ENCODE measurements at regions not wholly inside any gene's neighbourhood (a gene's known extent, or its start where the extent isn't known, plus 50 kb on each side); places are given as distances from the start of the nearest gene placed in this dataset.

GRCh38 chr16:24624102-24624501, 84.7 kb downstream of the RBBP6 start:
- Histone ChIP-seq H3K4me3 (ENCODE audit: control insufficient read depth in 1 of 7, extremely low read depth in 1 of 7, insufficient read depth in 4 of 7, low read depth in 2 of 7, low read length in 6 of 7) (no peak overlapping the region), H3K27me3 (replicated peaks in 2 of 5; ENCODE audit: control insufficient read depth in 4 of 5, insufficient read depth in 5 of 5, low read length in 4 of 5) (no peaks in the 10 kb centered on the region), H3K36me3 (ENCODE audit: control insufficient read depth in 4 of 4, insufficient read depth in 4 of 4, low read length in 3 of 4) (no peaks in the 10 kb centered on the region), H3K27ac (ENCODE audit: insufficient read depth in 1 of 2, low read depth in 1 of 2, low read length in 2 of 2, poor library complexity in 1 of 2, severe bottlenecking in 2 of 2) (no peak overlapping the region), H3K4me1 (ENCODE audit: control extremely low read depth in 1 of 4, control insufficient read depth in 4 of 4, insufficient read depth in 4 of 4, low read length in 3 of 4) (no peaks in the 10 kb centered on the region), H3K9me3 (ENCODE audit: control extremely low read depth in 1 of 5, control insufficient read depth in 4 of 5, insufficient read depth in 2 of 5, low read depth in 1 of 5, low read length in 4 of 5) (no peaks in the 10 kb centered on the region)
- 89% methylated on average over 9 of the region's 9 CpGs for WGBS (ENCODE audit: insufficient coverage)
- no peak for DNase-seq
- ChIA-PET CTCF (no interaction called here), POLR2A (no interaction called here)

GRCh38 chr16:24626256-24626655, 86.9 kb downstream of the RBBP6 start:
- POLR2A ChIA-PET, result interaction anchor here (0.6 kb wide), 1 partner anchor 101 kb away, joined by 8 read pairs; no protein-coding TSS in a partner anchor
- 83% methylated on average over 1 of the region's 2 CpGs for WGBS (ENCODE audit: insufficient coverage)
- Histone ChIP-seq H3K9me3 (ENCODE audit: control extremely low read depth in 1 of 5, control insufficient read depth in 4 of 5, insufficient read depth in 2 of 5, low read depth in 1 of 5, low read length in 4 of 5) (peaks cover 0 to 2% (median 0%) of the 10 kb centered on the region in 5 experiments), H3K27me3 (replicated peaks in 2 of 5; ENCODE audit: control insufficient read depth in 4 of 5, insufficient read depth in 5 of 5, low read length in 4 of 5) (peaks cover 0 to 6% (median 0%) of the 10 kb centered on the region in 5 experiments), H3K4me1 (ENCODE audit: control extremely low read depth in 1 of 4, control insufficient read depth in 4 of 4, insufficient read depth in 4 of 4, low read length in 3 of 4) (no peaks in the 10 kb centered on the region), H3K36me3 (ENCODE audit: control insufficient read depth in 4 of 4, insufficient read depth in 4 of 4, low read length in 3 of 4) (no peaks in the 10 kb centered on the region), H3K27ac (ENCODE audit: insufficient read depth in 1 of 2, low read depth in 1 of 2, low read length in 2 of 2, poor library complexity in 1 of 2, severe bottlenecking in 2 of 2) (no peak overlapping the region), H3K4me3 (ENCODE audit: control insufficient read depth in 1 of 7, extremely low read depth in 1 of 7, insufficient read depth in 4 of 7, low read depth in 2 of 7, low read length in 6 of 7) (no peak overlapping the region)
- CTCF ChIA-PET, result interaction anchor here (0.7 to 1.5 kb wide), 2 partner anchors 14 to 17 kb away, joined by 3 to 4 read pairs; no protein-coding TSS in a partner anchor
- DNase-seq, result no peak

GRCh38 chr16:24634919-24635318, 94.5 kb upstream of the TNRC6A start:
- peaks cover 0 to 2% (median 0%) of the 10 kb centered on the region in 5 experiments for H3K9me3 ChIP-seq (ENCODE audit: control extremely low read depth in 1 of 5, control insufficient read depth in 4 of 5, insufficient read depth in 2 of 5, low read depth in 1 of 5, low read length in 4 of 5)
- no CpG with 5 or more reads among the region's 1 CpG for WGBS (ENCODE audit: insufficient coverage)
- ChIA-PET POLR2A (no interaction called here), CTCF (no interaction called here)
- H3K36me3 ChIP-seq (ENCODE audit: control insufficient read depth in 4 of 4, insufficient read depth in 4 of 4, low read length in 3 of 4), result no peaks in the 10 kb centered on the region
- no peak overlapping the region for H3K4me3 ChIP-seq (ENCODE audit: control insufficient read depth in 1 of 7, extremely low read depth in 1 of 7, insufficient read depth in 4 of 7, low read depth in 2 of 7, low read length in 6 of 7)
- DNase-seq, result no peak
- H3K27me3 ChIP-seq (replicated peaks in 2 of 5; ENCODE audit: control insufficient read depth in 4 of 5, insufficient read depth in 5 of 5, low read length in 4 of 5), result peaks cover 0 to 5% (median 0%) of the 10 kb centered on the region in 5 experiments
- H3K27ac ChIP-seq (ENCODE audit: insufficient read depth in 1 of 2, low read depth in 1 of 2, low read length in 2 of 2, poor library complexity in 1 of 2, severe bottlenecking in 2 of 2), result no peak overlapping the region
- H3K4me1 ChIP-seq (ENCODE audit: control extremely low read depth in 1 of 4, control insufficient read depth in 4 of 4, insufficient read depth in 4 of 4, low read length in 3 of 4), result no peaks in the 10 kb centered on the region

GRCh38 chr16:24635900-24636610, 93.4 kb upstream of the TNRC6A start:
- Histone ChIP-seq H3K4me3 (ENCODE audit: control insufficient read depth in 1 of 7, extremely low read depth in 1 of 7, insufficient read depth in 4 of 7, low read depth in 2 of 7, low read length in 6 of 7) (no peak overlapping the region), H3K9me3 (ENCODE audit: control extremely low read depth in 1 of 5, control insufficient read depth in 4 of 5, insufficient read depth in 2 of 5, low read depth in 1 of 5, low read length in 4 of 5) (no peaks in the 10 kb centered on the region), H3K27ac (ENCODE audit: insufficient read depth in 1 of 2, low read depth in 1 of 2, low read length in 2 of 2, poor library complexity in 1 of 2, severe bottlenecking in 2 of 2) (no peak overlapping the region), H3K36me3 (ENCODE audit: control insufficient read depth in 4 of 4, insufficient read depth in 4 of 4, low read length in 3 of 4) (no peaks in the 10 kb centered on the region), H3K27me3 (replicated peaks in 2 of 5; ENCODE audit: control insufficient read depth in 4 of 5, insufficient read depth in 5 of 5, low read length in 4 of 5) (peaks cover 0 to 3% (median 0%) of the 10 kb centered on the region in 5 experiments), H3K4me1 (ENCODE audit: control extremely low read depth in 1 of 4, control insufficient read depth in 4 of 4, insufficient read depth in 4 of 4, low read length in 3 of 4) (no peaks in the 10 kb centered on the region)
- ChIA-PET POLR2A (no interaction called here), CTCF (no interaction called here)
- 61% methylated on average over 2 of the region's 6 CpGs for WGBS (ENCODE audit: insufficient coverage)
- peak in 1 of 3 donors; percentile 2 for DNase-seq

GRCh38 chr16:24639769-24640168, 89.7 kb upstream of the TNRC6A start:
- ChIA-PET POLR2A (interaction anchor here (0.6 kb wide), 1 partner anchor 306 kb away, joined by 3 read pairs; no protein-coding TSS in a partner anchor), CTCF (no interaction called here)
- Histone ChIP-seq H3K9me3 (ENCODE audit: control extremely low read depth in 1 of 5, control insufficient read depth in 4 of 5, insufficient read depth in 2 of 5, low read depth in 1 of 5, low read length in 4 of 5) (no peaks in the 10 kb centered on the region), H3K27me3 (replicated peaks in 2 of 5; ENCODE audit: control insufficient read depth in 4 of 5, insufficient read depth in 5 of 5, low read length in 4 of 5) (peaks cover 0 to 3% (median 0%) of the 10 kb centered on the region in 5 experiments), H3K36me3 (ENCODE audit: control insufficient read depth in 4 of 4, insufficient read depth in 4 of 4, low read length in 3 of 4) (no peaks in the 10 kb centered on the region), H3K4me3 (ENCODE audit: control insufficient read depth in 1 of 7, extremely low read depth in 1 of 7, insufficient read depth in 4 of 7, low read depth in 2 of 7, low read length in 6 of 7) (no peak overlapping the region), H3K27ac (ENCODE audit: insufficient read depth in 1 of 2, low read depth in 1 of 2, low read length in 2 of 2, poor library complexity in 1 of 2, severe bottlenecking in 2 of 2) (no peak overlapping the region), H3K4me1 (ENCODE audit: control extremely low read depth in 1 of 4, control insufficient read depth in 4 of 4, insufficient read depth in 4 of 4, low read length in 3 of 4) (no peaks in the 10 kb centered on the region)
- WGBS (ENCODE audit: insufficient coverage), result 100% methylated on average over 2 of the region's 2 CpGs
- DNase-seq, result no peak

- Histone ChIP-seq H3K9me3 (ENCODE audit: control extremely low read depth in 1 of 5, control insufficient read depth in 4 of 5, insufficient read depth in 2 of 5, low read depth in 1 of 5, low read length in 4 of 5) (no peaks in the 10 kb centered on the region), H3K27me3 (replicated peaks in 2 of 5; ENCODE audit: control insufficient read depth in 4 of 5, insufficient read depth in 5 of 5, low read length in 4 of 5) (no peaks in the 10 kb centered on the region), H3K36me3 (ENCODE audit: control insufficient read depth in 4 of 4, insufficient read depth in 4 of 4, low read length in 3 of 4) (no peaks in the 10 kb centered on the region), H3K27ac (ENCODE audit: insufficient read depth in 1 of 2, low read depth in 1 of 2, low read length in 2 of 2, poor library complexity in 1 of 2, severe bottlenecking in 2 of 2) (no peak overlapping the region), H3K4me3 (ENCODE audit: control insufficient read depth in 1 of 7, extremely low read depth in 1 of 7, insufficient read depth in 4 of 7, low read depth in 2 of 7, low read length in 6 of 7) (no peak overlapping the region), H3K4me1 (ENCODE audit: control extremely low read depth in 1 of 4, control insufficient read depth in 4 of 4, insufficient read depth in 4 of 4, low read length in 3 of 4) (no peaks in the 10 kb centered on the region)
- WGBS (ENCODE audit: insufficient coverage), result 81% methylated on average over 7 of the region's 8 CpGs
- CTCF ChIA-PET, result no interaction called here
- POLR2A ChIA-PET, result no interaction called here
- no peak for DNase-seq
Measured at GRCh38 chr16:24643489-24643888, 86.0 kb upstream of the TNRC6A start.

- no peaks in the 10 kb centered on the region for H3K27me3 ChIP-seq (replicated peaks in 2 of 5; ENCODE audit: control insufficient read depth in 4 of 5, insufficient read depth in 5 of 5, low read length in 4 of 5)
- POLR2A ChIA-PET, result no interaction called here
- CTCF ChIA-PET, result no interaction called here
- H3K36me3 ChIP-seq (ENCODE audit: control insufficient read depth in 4 of 4, insufficient read depth in 4 of 4, low read length in 3 of 4), result no peaks in the 10 kb centered on the region
- H3K4me3 ChIP-seq (ENCODE audit: control insufficient read depth in 1 of 7, extremely low read depth in 1 of 7, insufficient read depth in 4 of 7, low read depth in 2 of 7, low read length in 6 of 7), result no peak overlapping the region
- DNase-seq, result no peak
- no peaks in the 10 kb centered on the region for H3K9me3 ChIP-seq (ENCODE audit: control extremely low read depth in 1 of 5, control insufficient read depth in 4 of 5, insufficient read depth in 2 of 5, low read depth in 1 of 5, low read length in 4 of 5)
- no peaks in the 10 kb centered on the region for H3K4me1 ChIP-seq (ENCODE audit: control extremely low read depth in 1 of 4, control insufficient read depth in 4 of 4, insufficient read depth in 4 of 4, low read length in 3 of 4)
- 100% methylated on average over 2 of the region's 5 CpGs for WGBS (ENCODE audit: insufficient coverage)
- no peak overlapping the region for H3K27ac ChIP-seq (ENCODE audit: insufficient read depth in 1 of 2, low read depth in 1 of 2, low read length in 2 of 2, poor library complexity in 1 of 2, severe bottlenecking in 2 of 2)
Measured at GRCh38 chr16:24645739-24646645, 83.5 kb upstream of the TNRC6A start.

Data from common myeloid progenitor, CD34-positive (primary cell).